Endothelial cell of umbilical vein (primary cell): ENCODE measurements at regions not wholly inside any gene's neighbourhood (a gene's known extent, or its start where the extent isn't known, plus 50 kb on each side); places are given as distances from the start of the nearest gene placed in this dataset.

Experiments
- BruUV-seq: library from RNA; stranded (reverse); fragments of 400-500 nt; replicated peaks from 2 replicates; lab custom pipeline; 2021; lab: Mats Ljungman, UMichigan
- CTCF ChIA-PET: fragments of 300-600, 350-600 bp; sonication (Branson Sonifier 250); formaldehyde crosslinking; loops from one replicate; lab custom pipeline; 2021; ENCODE audit warnings: antibody characterized with exemption, inconsistent platforms; lab: Charles Lee
- POLR2A ChIA-PET: fragments of 300-600, 350-600 bp; sonication (Branson Sonifier 250); formaldehyde crosslinking; loops from one replicate; lab custom pipeline; 2021; ENCODE audit warnings: antibody characterized with exemption, inconsistent platforms; lab: Charles Lee
- DNase-seq: peaks from one replicate; pipeline ENCODE4 v3.0.0-alpha.2; 2011; ENCODE audit warnings: low read depth, low spot score
- FAIRE-seq: peaks from 2 replicates; lab custom pipeline; 2011; peaks lifted over from hg19 to GRCh38; lab: Jason Lieb, UNC
- H2AFZ ChIP-seq: 2 replicates; pipeline ENCODE4 v1.6.0; 2012; ENCODE audit warnings: low read depth, low read length, control low read depth, inconsistent platforms
- H3K27ac ChIP-seq: 2 replicates; pipeline ENCODE4 v1.5.1; 2011; ENCODE audit warnings: low read depth, mild to moderate bottlenecking, control low read depth, low read length, moderate library complexity; ENCODE audit not compliant: insufficient read depth
- H3K27me3 ChIP-seq, 2 experiments: 2 replicates each; pipeline versions ENCODE4 v1.6.0 to v1.6.1; 2011; ENCODE audit warnings: low read length in 2 of 2, mixed read lengths in 1 of 2; ENCODE audit not compliant: control insufficient read depth in 2 of 2, insufficient read depth in 2 of 2
- H3K36me3 ChIP-seq, 2 experiments: 2 replicates in 1 of 2; 3 replicates in 1 of 2; pipeline ENCODE4 v1.5.1; 2011; ENCODE audit warnings: low read length in 2 of 2, mild to moderate bottlenecking in 1 of 2, moderate library complexity in 1 of 2; ENCODE audit not compliant: control insufficient read depth in 2 of 2, insufficient read depth in 2 of 2; ENCODE audit errors: extremely low read depth in 1 of 2
- H3K4me1 ChIP-seq: 3 replicates; pipeline ENCODE4 v1.5.1; 2011; ENCODE audit warnings: mild to moderate bottlenecking, low read length; ENCODE audit not compliant: control insufficient read depth, insufficient read depth; ENCODE audit errors: extremely low read depth
- H3K4me2 ChIP-seq: 2 replicates; pipeline ENCODE4 v1.6.1; 2011; ENCODE audit warnings: low read length, control low read depth, mixed read lengths; ENCODE audit not compliant: insufficient read depth
- H3K4me3 ChIP-seq, 3 experiments: fragments of 200-600 bp in 1 of 3; sonication (generic), shearing (Covaris generic) in 1 of 3; replicated peaks in 1 of 3; 2 replicates each; pipeline ENCODE4 v1.5.1; 2011 to 2016; ENCODE audit warnings: control low read depth in 3 of 3, low read length in 3 of 3, mild to moderate bottlenecking in 2 of 3, inconsistent platforms in 1 of 3, low read depth in 1 of 3, moderate library complexity in 1 of 3; ENCODE audit not compliant: insufficient read depth in 1 of 3
- H3K79me2 ChIP-seq: 2 replicates; pipeline ENCODE4 v1.6.0; 2012; ENCODE audit warnings: low read length, inconsistent platforms; ENCODE audit not compliant: control insufficient read depth, insufficient read depth
- H3K9ac ChIP-seq: replicated peaks from 2 replicates; pipeline ENCODE3; 2011; ENCODE audit warnings: low read length, control low read depth; ENCODE audit not compliant: insufficient read depth; ENCODE audit errors: extremely low read depth
- H3K9me1 ChIP-seq: replicated peaks from 3 replicates; pipeline ENCODE4 v1.6.0; 2011; ENCODE audit warnings: mild to moderate bottlenecking, low read length; ENCODE audit not compliant: control insufficient read depth, insufficient read depth; ENCODE audit errors: extremely low read depth
- H3K9me3 ChIP-seq: replicated peaks from 2 replicates; pipeline ENCODE4 v1.5.1; 2012; ENCODE audit warnings: low read length, inconsistent platforms; ENCODE audit not compliant: control insufficient read depth, insufficient read depth
- H4K20me1 ChIP-seq: replicated peaks from 2 replicates; pipeline ENCODE3; 2011; ENCODE audit warnings: mild to moderate bottlenecking, low read length; ENCODE audit not compliant: control insufficient read depth, insufficient read depth; ENCODE audit errors: extremely low read depth
- EZH2 ChIP-seq: IDR thresholded peaks from 2 replicates; pipeline ENCODE4 v1.6.1; 2012; ENCODE audit warnings: borderline replicate concordance, low read depth, mild to moderate bottlenecking, moderate library complexity, low read length, inconsistent platforms; ENCODE audit not compliant: severe bottlenecking
- FOS ChIP-seq: IDR thresholded peaks from 2 replicates; pipeline ENCODE4 v1.6.1; 2011; ENCODE audit warnings: mild to moderate bottlenecking, low read length, moderate library complexity, borderline replicate concordance; ENCODE audit not compliant: insufficient read depth
- GATA2 ChIP-seq: IDR thresholded peaks from 2 replicates; pipeline ENCODE4 v1.7.0; 2011; ENCODE audit warnings: low read depth, mild to moderate bottlenecking, moderate library complexity, mixed read lengths, low read length; ENCODE audit not compliant: insufficient read length, insufficient read depth
- JUN ChIP-seq: IDR thresholded peaks from 2 replicates; pipeline ENCODE4 v1.6.1; 2011; ENCODE audit warnings: borderline replicate concordance, low read depth; ENCODE audit not compliant: insufficient read length, insufficient read depth
- MYC ChIP-seq: IDR thresholded peaks from one replicate; pipeline ENCODE4 v1.6.1; 2011; ENCODE audit warnings: mild to moderate bottlenecking, low read depth, low read length
- POLR2A ChIP-seq: IDR thresholded peaks from 2 replicates; pipeline ENCODE4 v1.6.1; 2012; ENCODE audit warnings: low read depth, mild to moderate bottlenecking, control low read depth, low read length
- POLR2AphosphoS5 ChIP-seq: IDR thresholded peaks from 2 replicates; pipeline ENCODE4 v1.6.1; 2012; ENCODE audit warnings: low read depth, mild to moderate bottlenecking, control low read depth, low read length, moderate library complexity; ENCODE audit not compliant: insufficient read depth
- dilution Hi-C: fragments of 300-500 bp; cut with MboI; formaldehyde crosslinking; loops from one replicate; pipeline ENCODE4 v1.15.0; 2019; ENCODE audit warnings: low sequenced_read_pairs; ENCODE audit not compliant: extremely low pct_ligation_motif_present
- intact Hi-C: fragments of 100-400 bp; cut with micrococcal nuclease; formaldehyde crosslinking; loops from one replicate; pipeline ENCODE4 v1.10.0; 2022
- TF ChIP-seq, protein P1 (sequence below), 2 donors: IDR thresholded peaks; 1 replicate in 1 of 2; 2 replicates in 1 of 2; pipeline ENCODE4 v1.5.1; 2011; ENCODE audit warnings: low read length in 2 of 2, mild to moderate bottlenecking in 2 of 2, moderate library complexity in 2 of 2, control low read depth in 1 of 2, inconsistent platforms in 1 of 2, low read depth in 1 of 2; ENCODE audit not compliant: insufficient read depth in 1 of 2; ENCODE audit errors: extremely low read depth in 1 of 2
- TF ChIP-seq, protein P2 (sequence below): IDR thresholded peaks from 2 replicates; pipeline ENCODE4 v1.6.1; 2011; ENCODE audit not compliant: insufficient read depth, insufficient read length

DNA sequence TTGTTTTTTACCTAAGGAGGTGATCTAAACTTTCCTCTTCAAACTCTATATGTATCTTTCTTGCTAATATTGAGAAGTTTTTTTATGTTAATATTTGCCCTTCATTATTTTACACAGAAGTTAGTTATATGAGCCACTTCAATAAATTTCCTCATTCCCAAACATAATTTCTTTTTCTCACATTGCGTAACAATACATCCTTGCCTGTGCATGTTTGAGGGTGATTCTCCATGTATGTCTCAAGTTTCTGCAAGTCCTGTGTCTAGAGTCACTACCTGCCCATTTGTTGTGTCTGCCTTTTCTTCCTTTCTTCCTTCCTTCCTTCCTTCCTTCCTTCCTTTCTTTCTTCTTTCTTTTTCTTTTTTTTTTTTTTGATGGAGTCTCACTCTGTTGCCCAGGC lies 2057.9 kb downstream of the PCDH7 start:
- Histone ChIP-seq H3K27ac (no peak overlapping the region), H3K36me3 (no peaks in the 10 kb centered on the region), H3K4me3 (no peak overlapping the region), H3K4me1 (no peaks in the 10 kb centered on the region), H2AFZ (no peak overlapping the region), H3K27me3 (no peaks in the 10 kb centered on the region), H3K9ac (no peak overlapping the region), H3K4me2 (no peak overlapping the region), H4K20me1 (no peaks in the 10 kb centered on the region), H3K9me1 (no peaks in the 10 kb centered on the region), H3K9me3 (no peaks in the 10 kb centered on the region), H3K79me2 (no peaks in the 10 kb centered on the region)
- no TSS peak for BruUV-seq
- FAIRE-seq (no peak), DNase-seq (no peak)
- CTCF ChIA-PET, result no interaction called here
- intact Hi-C loops (loop anchor here (10.0 kb wide), 1 partner anchor 1403 kb away; no protein-coding TSS in a partner anchor), dilution Hi-C loops (no loop called here)
- TF ChIP-seq, protein P1, sequence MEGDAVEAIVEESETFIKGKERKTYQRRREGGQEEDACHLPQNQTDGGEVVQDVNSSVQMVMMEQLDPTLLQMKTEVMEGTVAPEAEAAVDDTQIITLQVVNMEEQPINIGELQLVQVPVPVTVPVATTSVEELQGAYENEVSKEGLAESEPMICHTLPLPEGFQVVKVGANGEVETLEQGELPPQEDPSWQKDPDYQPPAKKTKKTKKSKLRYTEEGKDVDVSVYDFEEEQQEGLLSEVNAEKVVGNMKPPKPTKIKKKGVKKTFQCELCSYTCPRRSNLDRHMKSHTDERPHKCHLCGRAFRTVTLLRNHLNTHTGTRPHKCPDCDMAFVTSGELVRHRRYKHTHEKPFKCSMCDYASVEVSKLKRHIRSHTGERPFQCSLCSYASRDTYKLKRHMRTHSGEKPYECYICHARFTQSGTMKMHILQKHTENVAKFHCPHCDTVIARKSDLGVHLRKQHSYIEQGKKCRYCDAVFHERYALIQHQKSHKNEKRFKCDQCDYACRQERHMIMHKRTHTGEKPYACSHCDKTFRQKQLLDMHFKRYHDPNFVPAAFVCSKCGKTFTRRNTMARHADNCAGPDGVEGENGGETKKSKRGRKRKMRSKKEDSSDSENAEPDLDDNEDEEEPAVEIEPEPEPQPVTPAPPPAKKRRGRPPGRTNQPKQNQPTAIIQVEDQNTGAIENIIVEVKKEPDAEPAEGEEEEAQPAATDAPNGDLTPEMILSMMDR (IDR thresholded peaks at IDR 0.05; ENCODE audit: extremely low read depth in 1 of 2, insufficient read depth in 1 of 2, low read depth in 1 of 2, low read length in 2 of 2), result no peak
- TF ChIP-seq GATA2, result no peak
- TF ChIP-seq, protein P2, sequence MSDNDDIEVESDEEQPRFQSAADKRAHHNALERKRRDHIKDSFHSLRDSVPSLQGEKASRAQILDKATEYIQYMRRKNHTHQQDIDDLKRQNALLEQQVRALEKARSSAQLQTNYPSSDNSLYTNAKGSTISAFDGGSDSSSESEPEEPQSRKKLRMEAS, result no peak
- TF ChIP-seq MYC, result no peak
- no peak for TF ChIP-seq JUN
- POLR2A ChIA-PET, result no interaction called here

DNA sequence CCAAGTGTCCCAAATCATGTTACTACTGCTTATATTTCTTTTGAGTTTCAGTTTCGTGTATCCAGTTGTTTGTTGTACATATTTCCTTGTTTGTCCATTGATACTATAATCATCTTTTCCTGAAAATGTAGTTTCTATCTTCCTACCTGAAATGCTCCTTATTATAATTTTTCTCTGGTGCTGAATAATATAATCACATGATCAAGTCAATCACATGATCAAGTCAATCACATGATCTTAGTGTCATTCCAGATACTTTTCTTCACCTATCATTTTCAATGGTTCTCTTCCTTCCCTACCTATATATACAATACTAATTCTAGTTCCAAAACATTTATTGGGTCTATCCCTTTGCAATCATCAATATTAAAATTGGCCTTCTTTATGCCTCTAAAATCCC lies 2058.8 kb downstream of the PCDH7 start:
- H3K9me1 ChIP-seq, result no peaks in the 10 kb centered on the region
- no peaks in the 10 kb centered on the region for H3K79me2 ChIP-seq
- H2AFZ ChIP-seq, result no peak overlapping the region
- H3K4me2 ChIP-seq, result no peak overlapping the region
- no peak for DNase-seq
- no peaks in the 10 kb centered on the region for H3K36me3 ChIP-seq
- ChIA-PET POLR2A (no interaction called here), CTCF (no interaction called here)
- no peaks in the 10 kb centered on the region for H3K4me1 ChIP-seq
- no peak for FAIRE-seq
- H3K4me3 ChIP-seq, result no peak overlapping the region
- H3K9ac ChIP-seq, result no peak overlapping the region
- H3K27ac ChIP-seq, result no peak overlapping the region
- no peaks in the 10 kb centered on the region for H3K27me3 ChIP-seq
- dilution Hi-C loops (no loop called here), intact Hi-C loops (loop anchor here (10.0 kb wide), 1 partner anchor 1404 kb away; no protein-coding TSS in a partner anchor)
- no TSS peak for BruUV-seq
- H3K9me3 ChIP-seq, result peaks cover 2% of the 10 kb centered on the region
- no peaks in the 10 kb centered on the region for H4K20me1 ChIP-seq
- TF ChIP-seq, protein P1 (IDR thresholded peaks at IDR 0.05; ENCODE audit: extremely low read depth in 1 of 2, insufficient read depth in 1 of 2, low read depth in 1 of 2, low read length in 2 of 2), result no peak
- TF ChIP-seq JUN (no peak), POLR2A (no peak), POLR2AphosphoS5 (no peak), FOS (no peak), GATA2 (no peak), EZH2 (no peak)
- TF ChIP-seq, protein P2, result no peak
